KBM-7 (cell line): ENCODE measurements at regions not wholly inside any gene's neighbourhood (a gene's known extent, or its start where the extent isn't known, plus 50 kb on each side); places are given as distances from the start of the nearest gene placed in this dataset.
A peak's percentile ranks its signal among the peaks of the same experiment; 100 is the strongest.

Experiments
- DNase-seq: peaks from one replicate; pipeline ENCODE4 v3.0.0-alpha.2; 2015
- in situ Hi-C: fragments of 300-500 bp; cut with MboI; formaldehyde crosslinking; loops from 2 replicates; pipeline ENCODE4 v1.14.3; 2020; ENCODE audit warnings: low sequenced_read_pairs, low pct_unique_long_range_greater_than_20kb, mixed read lengths

DNA sequence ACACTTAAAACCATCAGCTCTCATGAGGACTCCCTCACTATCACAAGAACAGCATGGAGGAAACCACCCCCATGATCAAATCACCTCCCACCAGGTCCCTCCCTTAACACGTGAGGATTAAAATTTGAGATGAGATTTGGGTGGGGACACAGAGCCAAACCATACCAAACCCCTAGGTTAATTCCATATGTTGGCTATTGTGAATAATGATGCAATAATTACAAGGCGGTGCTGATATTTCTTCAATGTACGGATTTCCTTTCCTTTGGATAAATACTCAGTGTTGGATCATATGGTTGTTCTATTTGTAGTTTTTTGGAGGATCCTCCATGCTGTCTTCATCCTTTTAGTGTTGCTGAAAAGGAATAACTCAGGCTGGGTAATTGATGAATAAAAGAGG, 652.1 kb upstream of the PKDCC start:
- DNase-seq = no peak
- in situ Hi-C loops = no loop called here

DNA sequence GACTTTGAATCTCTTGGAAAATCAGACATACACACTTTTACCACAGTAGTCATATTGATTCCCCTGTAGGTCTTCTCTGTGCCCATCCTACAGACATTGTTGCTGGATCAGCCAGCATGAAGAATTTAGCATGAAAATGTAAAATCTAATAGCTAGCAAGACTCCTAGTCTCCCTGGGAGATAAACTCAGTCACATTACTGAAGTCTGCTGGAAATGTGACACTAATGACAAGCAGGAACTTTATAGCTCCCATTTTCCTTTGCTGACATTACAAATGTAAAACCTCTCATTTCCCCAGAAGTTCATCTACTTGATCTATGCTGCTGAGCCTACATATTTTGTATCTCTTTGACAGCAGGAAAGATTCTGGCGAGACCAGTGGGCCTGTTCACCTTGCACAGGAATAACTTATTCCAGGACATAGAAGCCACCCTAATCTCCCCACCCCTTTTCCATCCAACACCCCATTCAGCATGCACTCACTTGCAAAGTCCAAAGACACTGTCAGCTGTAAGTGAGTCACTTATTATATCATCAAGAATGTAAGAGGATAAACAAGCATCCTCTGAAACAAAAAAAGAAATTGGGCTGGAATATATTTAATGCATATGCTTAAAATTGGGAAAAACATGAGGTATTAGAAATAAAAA, 648.3 kb upstream of the PKDCC start:
- DNase-seq = no peak
- in situ Hi-C loops = no loop called here

DNA sequence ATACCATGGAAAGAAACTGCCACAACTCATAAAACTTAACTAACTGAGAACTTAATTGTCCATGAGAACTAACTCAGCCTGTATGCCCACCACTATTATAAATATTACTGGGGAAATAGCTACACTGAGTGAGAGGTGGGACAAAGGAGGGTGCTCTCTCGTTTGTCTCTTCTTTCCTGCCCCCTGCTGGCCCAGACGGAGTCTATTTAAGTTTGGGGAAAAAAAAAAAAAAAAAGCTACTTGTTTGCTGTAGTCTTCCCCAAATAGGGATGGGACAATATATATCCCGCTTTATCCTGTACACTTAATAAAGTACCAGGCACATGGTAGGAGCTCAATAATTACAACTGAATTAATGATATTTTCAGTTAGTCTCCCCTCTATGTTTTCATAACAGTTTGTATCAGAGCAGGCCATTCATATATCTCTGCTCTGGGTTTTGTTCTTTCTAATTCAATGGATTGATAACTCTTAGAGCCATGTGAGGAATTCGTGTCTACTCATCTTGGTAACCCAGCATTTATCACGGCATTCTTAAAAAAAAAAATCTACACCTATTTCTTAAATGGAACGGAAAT, 647.6 kb upstream of the PKDCC start:
- in situ Hi-C loops = no loop called here
- DNase-seq = peak; percentile 56

DNA sequence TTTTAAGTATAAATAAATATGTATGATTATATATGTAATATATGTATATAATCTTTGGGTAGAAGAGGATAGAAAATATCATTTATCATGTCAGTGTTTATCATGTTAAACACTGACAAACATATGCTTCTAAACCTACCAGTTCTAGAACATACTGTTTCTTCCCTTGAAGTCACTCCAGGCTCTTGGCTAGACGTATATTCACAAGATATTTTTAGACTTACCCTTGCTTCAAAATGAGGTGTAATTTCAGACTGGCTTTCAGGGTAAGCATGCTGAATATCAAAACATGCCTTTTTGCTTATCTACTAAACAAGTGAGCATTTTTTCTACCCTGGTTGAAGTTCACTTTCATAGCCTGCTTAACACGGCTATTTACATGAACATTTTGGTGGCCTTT, 642.4 kb upstream of the PKDCC start:
- in situ Hi-C loops = no loop called here

DNA sequence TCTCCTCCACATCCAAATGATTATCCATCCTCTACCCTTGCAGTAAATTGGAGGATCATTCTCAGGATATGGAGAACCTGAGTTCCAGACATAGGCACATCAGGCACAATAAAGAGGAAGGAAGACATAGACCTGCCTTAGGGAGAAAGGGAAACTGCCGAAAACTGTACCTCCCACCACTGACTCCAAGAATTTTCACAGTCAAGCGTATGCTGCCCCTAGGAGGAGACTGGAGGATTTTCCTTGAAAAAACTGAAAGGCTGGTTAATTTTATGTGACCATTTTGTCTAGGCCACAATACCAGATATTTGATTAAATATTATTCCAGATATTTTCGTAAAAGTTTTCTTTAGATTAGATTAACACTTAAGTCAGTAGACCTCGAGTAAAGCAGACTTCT, 638.5 kb upstream of the PKDCC start:
- in situ Hi-C loops = no loop called here

More for the DNA sequence above, 642.4 kb upstream of the PKDCC start:
- no peak for DNase-seq

DNA sequence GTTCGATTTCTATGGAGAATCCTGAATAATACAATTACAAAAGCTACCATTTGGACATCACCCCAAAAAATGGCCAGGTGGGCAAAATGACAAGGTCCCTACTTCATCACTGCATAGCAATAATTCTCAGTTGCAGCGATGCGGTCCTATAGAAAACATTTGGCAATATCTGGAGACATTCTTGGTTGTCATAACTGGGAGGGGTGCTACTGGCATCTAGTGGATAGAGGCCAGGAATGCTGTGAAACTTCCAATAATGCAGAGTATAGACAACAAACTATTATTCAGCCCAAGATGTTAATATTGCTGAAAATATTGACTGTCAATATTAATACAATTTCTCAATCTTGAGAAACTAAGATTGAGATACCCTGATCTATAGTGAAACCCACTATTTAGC, 637.8 kb upstream of the PKDCC start:
- in situ Hi-C loops = no loop called here
- DNase-seq = no peak

More for the DNA sequence above, 638.5 kb upstream of the PKDCC start:
- DNase-seq = peak; percentile 3

DNA sequence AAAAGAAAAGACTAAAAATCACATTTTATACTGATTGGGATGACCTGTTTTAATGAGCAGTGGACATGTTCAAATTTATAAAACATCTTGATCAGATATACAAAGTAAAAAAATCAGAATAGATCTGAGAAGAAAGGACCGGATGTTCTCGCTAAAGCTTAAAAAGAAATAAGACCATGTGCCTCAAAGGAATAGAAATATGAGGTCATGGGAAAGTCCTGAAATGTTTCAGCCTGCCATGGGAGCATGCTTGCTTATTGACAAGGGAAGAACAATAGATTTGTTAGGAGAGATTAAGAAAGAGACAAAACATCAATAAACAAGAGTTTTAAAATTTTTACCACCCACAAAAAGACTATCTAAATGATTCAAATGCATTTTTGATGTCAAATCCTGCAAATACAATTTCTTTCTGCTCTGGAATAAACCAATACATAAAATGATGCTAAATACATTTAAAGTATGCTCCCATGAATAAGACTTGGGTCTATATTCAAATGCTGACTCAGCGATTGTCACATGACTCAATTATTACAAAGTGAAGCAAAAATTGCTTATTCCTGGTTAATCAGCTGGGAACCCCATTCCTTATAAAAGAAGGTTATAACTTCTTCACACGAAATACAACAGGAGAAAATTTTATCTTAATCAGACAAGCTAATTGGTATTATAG, 633.9 kb upstream of the PKDCC start:
- no peak for DNase-seq

DNA sequence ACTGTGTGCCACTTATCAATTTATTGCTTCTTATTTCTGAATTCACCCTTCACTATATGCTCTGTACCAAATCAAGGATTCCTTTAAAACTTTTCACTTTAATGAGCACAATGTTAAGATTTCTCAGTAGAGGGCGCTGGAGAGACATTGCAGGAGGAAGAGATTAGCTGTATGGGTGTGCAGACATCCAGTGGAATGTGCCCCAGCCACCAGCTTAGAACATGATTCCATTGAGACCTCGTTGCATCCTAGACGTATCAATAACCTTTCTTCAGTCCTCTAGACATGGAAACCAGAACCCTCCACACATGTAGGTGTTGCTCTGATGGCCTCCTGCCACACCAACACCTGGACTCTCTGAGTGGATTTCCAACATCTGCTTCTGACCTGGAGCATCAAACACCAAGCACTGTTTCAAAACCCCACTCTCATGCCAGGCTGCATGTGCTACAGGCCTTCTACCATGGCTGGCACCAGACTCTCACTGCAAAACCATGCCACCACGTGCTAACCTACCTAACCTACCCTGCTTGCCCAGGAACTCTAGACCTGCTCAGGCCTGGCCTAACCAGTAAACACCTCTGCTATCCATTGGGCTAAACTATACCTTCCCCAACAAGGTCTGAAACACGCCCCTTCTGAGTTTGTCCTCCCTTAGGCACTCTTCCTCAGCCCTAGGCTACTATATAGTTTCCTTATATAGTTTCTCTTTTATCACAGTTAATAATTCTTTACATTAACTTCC, 633.2 kb upstream of the PKDCC start:
- in situ Hi-C loops = no loop called here
- DNase-seq = peak; percentile 68

More for the DNA sequence above, 633.9 kb upstream of the PKDCC start:
- in situ Hi-C loops = no loop called here

DNA sequence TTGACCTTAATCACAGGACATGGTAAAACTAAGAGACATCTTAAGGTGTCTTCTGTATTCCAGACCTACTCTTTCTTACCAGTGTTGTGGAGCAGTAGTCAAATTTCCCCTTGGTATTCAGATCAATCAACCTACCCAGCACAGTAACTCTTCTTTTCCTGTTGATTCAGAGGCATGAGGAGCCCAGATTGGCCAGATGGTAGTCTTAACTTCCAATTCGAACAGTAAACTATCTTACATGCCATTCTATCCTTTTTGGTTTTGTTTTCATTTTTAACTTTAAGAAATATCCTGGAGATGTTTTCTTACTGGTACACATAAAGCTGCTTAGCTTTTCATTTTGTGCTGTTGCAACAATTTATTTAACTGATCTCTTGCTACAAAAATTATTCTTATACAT, 630.3 kb upstream of the PKDCC start:
- in situ Hi-C loops = no loop called here

DNA sequence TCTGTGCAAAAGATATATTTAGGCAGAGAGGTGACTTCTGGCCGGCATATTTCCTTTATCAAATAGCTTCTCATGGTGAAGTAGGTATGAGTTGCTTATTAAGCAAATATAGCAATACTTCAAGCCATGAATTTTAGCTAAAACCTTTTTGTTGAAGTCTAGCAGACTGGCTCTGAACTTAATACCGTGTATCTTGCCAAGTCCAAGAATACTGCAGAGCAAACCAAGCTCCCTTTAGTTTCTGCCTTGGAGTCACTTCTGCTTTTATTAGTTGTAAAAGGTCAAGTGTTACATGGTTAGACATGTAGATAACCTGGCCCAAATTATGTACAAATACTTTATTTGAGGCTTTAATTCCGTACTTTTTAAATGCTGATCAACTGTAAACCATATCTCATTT, 627.6 kb upstream of the PKDCC start:
- in situ Hi-C loops = no loop called here
- no peak for DNase-seq

More for the DNA sequence above, 630.3 kb upstream of the PKDCC start:
- no peak for DNase-seq

DNA sequence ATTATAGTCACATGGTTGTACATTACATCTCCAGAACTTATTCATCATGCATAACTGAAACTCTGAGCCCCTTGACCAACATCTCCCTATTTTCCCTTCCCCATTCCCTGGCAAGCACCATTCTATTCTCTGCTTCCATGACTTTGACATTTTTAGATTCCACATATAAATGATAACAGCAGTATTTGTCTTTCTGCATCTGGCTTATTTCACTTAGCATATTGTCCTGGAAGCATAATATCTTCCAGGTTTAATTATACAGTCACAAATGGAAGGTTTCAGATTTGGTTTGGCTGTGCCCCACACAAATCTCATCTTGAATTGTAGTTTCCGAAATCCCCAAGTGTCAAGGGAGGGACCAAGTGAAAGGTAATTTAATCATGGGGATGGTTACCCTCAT, 626.9 kb upstream of the PKDCC start:
- DNase-seq = no peak
- in situ Hi-C loops = no loop called here

DNA sequence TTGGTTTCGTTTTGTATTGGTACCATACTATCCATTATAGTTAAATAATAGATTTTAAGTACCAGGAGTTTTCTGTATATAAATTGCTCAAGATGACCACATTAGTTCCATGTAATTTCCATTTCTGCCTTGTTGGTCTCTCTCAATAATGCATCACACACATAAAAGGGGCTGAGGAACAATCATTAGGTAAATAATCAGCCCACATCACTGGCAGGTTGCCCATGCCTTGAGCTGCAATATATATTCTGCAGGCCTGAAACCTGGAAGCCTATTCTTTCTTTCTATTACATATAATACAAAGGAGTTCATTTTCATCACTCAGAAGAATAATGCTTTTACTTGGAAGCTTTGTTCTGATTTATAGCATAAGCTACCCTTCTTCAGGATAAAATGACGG, 616.1 kb upstream of the PKDCC start:
- no peak for DNase-seq
- in situ Hi-C loops = no loop called here

DNA sequence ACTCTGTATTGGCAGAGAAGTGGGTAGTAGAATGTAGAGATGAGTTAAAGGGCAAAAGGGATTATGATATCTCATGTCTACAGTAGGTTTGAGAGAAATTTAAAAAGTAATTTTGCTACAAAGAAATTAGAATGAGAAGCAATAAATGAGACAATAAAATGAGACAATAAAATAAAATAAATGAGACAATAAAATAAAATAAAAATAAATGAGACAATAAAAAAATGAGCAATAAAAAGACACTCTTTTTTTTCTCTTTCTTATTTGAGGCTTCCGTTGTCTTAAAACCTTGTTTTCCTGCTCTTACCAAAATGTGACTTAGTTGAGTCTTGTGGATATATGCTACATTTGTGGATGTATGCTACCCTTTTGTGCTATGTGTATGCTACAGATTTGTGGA, 615.4 kb upstream of the PKDCC start:
- DNase-seq = no peak
- in situ Hi-C loops = no loop called here

DNA sequence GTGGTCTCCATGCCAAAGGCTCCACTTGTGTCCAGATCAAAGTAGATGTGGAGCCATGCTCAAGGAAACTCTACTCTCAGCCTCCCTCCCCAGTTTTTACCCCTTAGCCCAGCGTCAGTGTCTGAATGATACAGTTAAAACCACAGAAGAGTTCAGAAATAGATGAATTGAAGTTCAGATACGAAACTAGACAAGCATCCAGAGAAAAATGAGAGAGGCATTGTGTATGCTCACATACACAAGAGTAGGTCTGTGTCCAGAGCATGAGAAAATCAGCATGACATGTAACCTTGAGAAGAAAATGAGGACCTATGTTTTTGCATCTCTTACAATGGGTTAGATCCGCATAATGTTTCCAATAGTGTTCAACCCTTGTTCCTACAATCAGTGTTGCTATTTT, 612.8 kb upstream of the PKDCC start:
- in situ Hi-C loops = no loop called here
- DNase-seq = no peak

DNA sequence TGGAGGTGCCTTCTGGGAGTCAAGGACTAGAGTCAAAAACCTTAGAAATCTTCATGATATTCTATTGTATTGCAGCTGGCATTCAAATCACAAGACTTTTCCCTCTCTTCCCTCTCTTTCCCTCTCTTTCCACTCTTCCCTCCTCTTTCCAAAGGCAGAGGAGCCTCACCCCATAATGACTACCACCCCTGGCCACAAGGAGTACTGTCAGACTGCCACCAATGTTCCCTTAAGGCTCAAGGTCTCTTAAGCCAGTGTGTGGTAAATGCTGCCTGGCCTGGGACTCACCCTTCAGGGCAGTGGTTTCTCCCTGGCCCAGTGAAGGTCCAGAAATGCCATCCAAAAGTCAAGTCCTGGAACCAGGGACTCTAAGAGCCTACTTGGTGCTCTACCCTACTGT, 605.9 kb upstream of the PKDCC start:
- in situ Hi-C loops = no loop called here

DNA sequence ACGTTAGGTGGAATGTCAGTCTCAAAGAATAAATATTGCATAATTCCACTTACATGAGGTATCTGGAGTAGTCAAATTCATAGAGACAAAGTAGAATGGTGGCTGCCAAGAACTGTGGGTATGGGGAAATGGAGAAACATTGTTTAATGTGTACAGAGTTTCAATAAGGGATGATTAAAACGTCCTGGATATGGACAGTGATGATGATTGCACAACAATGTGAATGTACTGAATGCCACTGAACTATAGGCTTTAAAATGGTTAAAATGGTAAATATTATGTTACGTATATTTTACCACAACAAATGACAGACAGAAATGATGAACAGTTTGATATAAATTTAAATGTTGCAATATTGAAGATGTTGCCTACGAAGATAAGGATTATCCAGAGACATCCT, 602.0 kb upstream of the PKDCC start:
- no peak for DNase-seq
- in situ Hi-C loops = no loop called here

More for the DNA sequence above, 605.9 kb upstream of the PKDCC start:
- no peak for DNase-seq

DNA sequence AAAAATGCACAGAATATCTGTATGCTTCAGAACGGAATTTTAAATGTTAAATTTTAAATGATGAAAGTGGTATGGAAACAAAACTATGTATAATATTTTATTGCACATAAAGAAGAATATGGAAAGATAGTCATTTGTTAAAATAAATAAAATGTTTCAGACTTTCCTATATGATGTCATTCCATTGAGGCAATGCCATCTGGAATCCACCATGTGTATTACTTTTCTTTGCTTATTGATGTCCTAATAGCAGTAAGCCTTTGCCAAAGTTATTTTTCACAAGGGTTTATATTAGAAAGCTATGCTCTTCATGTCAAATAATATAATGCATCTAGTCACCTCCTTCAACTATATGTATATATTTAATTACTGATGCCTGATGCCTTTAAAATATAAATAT, 601.6 kb upstream of the PKDCC start:
- DNase-seq = no peak
- in situ Hi-C loops = no loop called here

DNA sequence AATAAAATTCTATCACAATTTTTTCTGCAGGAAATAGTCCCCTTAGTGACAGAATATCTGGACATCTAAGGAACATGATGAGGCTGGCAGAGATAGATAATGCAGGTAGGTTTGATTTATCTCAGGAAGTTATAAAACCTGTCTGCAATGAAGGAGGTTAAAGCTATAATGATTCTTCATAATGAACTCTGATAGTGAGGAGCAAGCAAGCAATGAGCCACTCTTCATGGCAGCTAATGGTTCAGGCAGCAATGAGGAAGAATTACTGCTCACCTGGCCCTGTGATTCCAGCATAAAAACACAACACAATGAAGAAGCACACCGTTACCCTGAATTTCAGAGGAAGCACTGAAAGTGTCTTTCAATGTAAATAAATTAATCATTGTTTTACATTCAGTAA, 599.6 kb upstream of the PKDCC start:
- no peak for DNase-seq
- in situ Hi-C loops = no loop called here

DNA sequence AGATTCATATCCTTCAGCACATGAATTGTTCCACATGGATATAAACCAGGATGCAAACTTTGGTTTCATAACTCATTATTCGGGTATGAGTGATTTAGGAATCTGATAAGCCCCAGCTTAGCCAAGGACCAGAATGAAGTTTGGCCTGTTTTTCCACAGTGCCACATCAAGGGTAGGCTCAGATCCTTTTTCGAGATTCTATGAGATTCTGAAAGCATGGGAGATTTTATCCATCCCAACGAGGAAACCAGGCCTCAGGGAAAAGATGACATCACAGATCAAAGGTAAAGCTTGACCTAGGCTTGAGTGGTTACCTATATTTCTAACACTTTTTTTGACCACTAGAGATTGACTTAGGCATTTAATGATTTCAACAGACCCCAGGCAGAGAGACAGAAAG, 590.8 kb upstream of the PKDCC start:
- in situ Hi-C loops = no loop called here
- DNase-seq = no peak

DNA sequence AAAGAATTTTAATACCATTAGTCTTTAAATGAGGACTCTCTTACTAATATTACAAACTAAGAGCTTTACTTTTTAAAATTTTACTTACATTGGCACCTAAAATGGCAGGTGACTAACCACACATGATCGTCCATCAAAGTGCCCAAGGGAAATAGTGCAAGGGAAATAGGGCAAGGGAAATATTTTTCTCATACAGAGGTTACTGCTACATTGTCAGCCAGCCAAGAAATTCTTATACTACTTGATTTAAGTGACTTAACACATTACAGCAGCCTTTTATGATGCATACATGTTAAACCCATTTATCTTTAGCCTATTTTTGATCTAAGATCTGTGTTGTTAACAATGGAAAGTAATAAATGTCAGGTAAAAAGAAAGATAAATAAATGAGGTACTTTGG, 587.2 kb upstream of the PKDCC start:
- in situ Hi-C loops = no loop called here
- no peak for DNase-seq
